Ascending aorta (tissue), 2 donors: ENCODE measurements at regions not wholly inside any gene's neighbourhood (a gene's known extent, or its start where the extent isn't known, plus 50 kb on each side); places are given as distances from the start of the nearest gene placed in this dataset.

Experiments used
- DNase-seq, 2 donors: peaks; one replicate each; pipeline ENCODE4 v3.0.0-alpha.2; 2019; ENCODE audit warnings: low spot score in 2 of 2
- H3K27ac ChIP-seq, 2 donors: fragments of 200-600 bp; sonication (generic); one replicate each; pipeline ENCODE4 v1.5.1; 2016 to 2017; ENCODE audit warnings: mild to moderate bottlenecking in 1 of 2
- H3K27me3 ChIP-seq: fragments of 200-600 bp; sonication (generic); one replicate; pipeline ENCODE4 v1.5.1; 2017
- H3K36me3 ChIP-seq, 2 donors: fragments of 200-600 bp; sonication (generic); one replicate each; pipeline ENCODE4 v1.5.1; 2016
- H3K4me1 ChIP-seq, 2 donors: fragments of 200-600 bp; sonication (generic); one replicate each; pipeline ENCODE4 v1.5.1; 2016 to 2017; ENCODE audit warnings: mild to moderate bottlenecking in 1 of 2
- H3K4me3 ChIP-seq, 2 donors: fragments of 200-600 bp; sonication (generic); one replicate each; pipeline ENCODE4 v1.5.1; 2016 to 2017; ENCODE audit warnings: mild to moderate bottlenecking in 1 of 2
- H3K9me3 ChIP-seq, 2 donors: fragments of 200-600 bp; sonication (generic); one replicate each; pipeline ENCODE4 v1.5.1; 2016
- intact Hi-C: fragments of 100-400 bp; cut with DNase I; formaldehyde crosslinking; loops from one replicate; pipeline ENCODE4 v1.15.1; 2023
- TF ChIP-seq, protein P1 (sequence below), 3 experiments: fragments of 200-600 bp in 2 of 3; fragments of 450-650 bp in 1 of 3; sonication (generic) in 2 of 3; IDR thresholded peaks; one replicate each; pipeline ENCODE4 v1.5.1; 2016 to 2019; ENCODE audit warnings: antibody characterized with exemption in 3 of 3, mild to moderate bottlenecking in 1 of 3, moderate library complexity in 1 of 3

DNA sequence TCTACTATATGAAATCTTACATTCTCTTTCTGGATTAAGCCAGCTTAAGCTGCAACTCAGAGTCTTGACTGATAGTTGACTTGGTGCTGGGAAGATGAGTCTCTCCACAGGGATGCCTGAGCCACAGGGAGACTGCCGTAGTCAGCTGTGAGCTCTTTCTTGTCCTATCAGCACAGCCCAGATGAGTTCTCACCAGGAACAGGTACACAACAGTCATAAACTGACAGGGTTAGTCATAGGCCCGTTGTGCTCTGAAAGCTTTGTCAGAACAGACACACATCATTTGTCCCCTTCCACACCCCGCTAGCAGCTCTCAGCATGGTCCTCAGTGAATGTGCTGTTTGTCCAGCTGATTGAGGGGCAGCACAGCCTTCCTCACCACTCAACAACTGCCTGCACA lies 221.6 kb downstream of the RPS24 start:
- no peak for DNase-seq
- intact Hi-C loops: loop anchor here (5.0 kb wide), 1 partner anchor 38 kb away; no protein-coding TSS in a partner anchor
- peak overlapping the region; percentile 69 to 79 for H3K27ac ChIP-seq
- no peaks in the 10 kb centered on the region for H3K9me3 ChIP-seq
- no peaks in the 10 kb centered on the region for H3K27me3 ChIP-seq
- TF ChIP-seq, protein P1, sequence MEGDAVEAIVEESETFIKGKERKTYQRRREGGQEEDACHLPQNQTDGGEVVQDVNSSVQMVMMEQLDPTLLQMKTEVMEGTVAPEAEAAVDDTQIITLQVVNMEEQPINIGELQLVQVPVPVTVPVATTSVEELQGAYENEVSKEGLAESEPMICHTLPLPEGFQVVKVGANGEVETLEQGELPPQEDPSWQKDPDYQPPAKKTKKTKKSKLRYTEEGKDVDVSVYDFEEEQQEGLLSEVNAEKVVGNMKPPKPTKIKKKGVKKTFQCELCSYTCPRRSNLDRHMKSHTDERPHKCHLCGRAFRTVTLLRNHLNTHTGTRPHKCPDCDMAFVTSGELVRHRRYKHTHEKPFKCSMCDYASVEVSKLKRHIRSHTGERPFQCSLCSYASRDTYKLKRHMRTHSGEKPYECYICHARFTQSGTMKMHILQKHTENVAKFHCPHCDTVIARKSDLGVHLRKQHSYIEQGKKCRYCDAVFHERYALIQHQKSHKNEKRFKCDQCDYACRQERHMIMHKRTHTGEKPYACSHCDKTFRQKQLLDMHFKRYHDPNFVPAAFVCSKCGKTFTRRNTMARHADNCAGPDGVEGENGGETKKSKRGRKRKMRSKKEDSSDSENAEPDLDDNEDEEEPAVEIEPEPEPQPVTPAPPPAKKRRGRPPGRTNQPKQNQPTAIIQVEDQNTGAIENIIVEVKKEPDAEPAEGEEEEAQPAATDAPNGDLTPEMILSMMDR (IDR thresholded peaks at IDR 0.05): no peak
- no peak overlapping the region for H3K4me3 ChIP-seq
- H3K36me3 ChIP-seq: no peaks in the 10 kb centered on the region
- H3K4me1 ChIP-seq: peaks cover 0 to 10% of the 10 kb centered on the region in 2 donors

DNA sequence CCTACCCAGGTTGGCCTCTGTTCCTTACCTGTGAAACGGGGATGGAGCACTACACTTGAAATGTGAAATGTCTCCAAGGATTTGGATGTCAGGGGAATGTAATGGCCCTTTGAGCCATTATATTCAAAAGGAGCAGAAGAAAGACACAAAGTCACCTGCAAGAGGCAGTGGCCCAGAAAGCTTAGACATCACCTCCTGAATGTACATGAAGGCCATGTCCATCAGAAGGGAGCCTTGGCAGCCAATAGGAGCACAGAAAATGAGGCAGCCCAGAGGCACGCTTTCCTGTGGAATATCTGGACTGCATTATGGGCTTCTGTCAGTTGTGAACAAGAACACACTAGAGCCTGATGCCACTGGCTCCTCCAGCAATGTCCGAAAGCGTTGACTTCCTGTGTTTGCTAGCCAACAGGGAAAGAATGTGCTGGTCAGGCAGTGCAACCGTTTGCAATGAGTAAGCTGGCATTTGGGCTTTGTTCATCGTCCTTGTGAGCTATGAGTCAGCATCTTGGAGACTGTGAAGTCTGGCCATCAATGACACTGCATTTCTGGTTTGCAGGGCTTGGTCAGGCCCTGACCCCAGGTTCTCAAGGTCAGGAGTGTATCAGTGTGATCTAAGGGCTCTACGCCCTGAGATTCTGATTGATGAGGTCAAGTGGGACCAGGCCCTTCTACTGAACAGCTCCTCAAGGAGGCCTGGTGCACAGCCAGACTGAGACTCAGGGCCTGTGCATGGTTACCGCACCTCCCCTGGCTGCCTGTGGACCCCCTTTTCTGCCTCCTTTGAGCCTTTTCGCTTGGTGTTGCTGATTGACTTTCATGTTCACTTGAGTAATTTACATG lies 222.4 kb downstream of the RPS24 start:
- TF ChIP-seq, protein P1 (IDR thresholded peaks at IDR 0.05): no peak
- DNase-seq: peak; percentile 64 to 93
- no peak overlapping the region for H3K4me3 ChIP-seq
- H3K4me1 ChIP-seq: peaks cover 0 to 10% of the 10 kb centered on the region in 2 donors
- peak overlapping the region; percentile 69 to 79 for H3K27ac ChIP-seq
- no peaks in the 10 kb centered on the region for H3K27me3 ChIP-seq
- H3K36me3 ChIP-seq: no peaks in the 10 kb centered on the region
- no peaks in the 10 kb centered on the region for H3K9me3 ChIP-seq
- intact Hi-C loops: loop anchor here (1.0 to 5.0 kb wide), 3 partner anchors 39 to 153 kb away; no protein-coding TSS in a partner anchor

DNA sequence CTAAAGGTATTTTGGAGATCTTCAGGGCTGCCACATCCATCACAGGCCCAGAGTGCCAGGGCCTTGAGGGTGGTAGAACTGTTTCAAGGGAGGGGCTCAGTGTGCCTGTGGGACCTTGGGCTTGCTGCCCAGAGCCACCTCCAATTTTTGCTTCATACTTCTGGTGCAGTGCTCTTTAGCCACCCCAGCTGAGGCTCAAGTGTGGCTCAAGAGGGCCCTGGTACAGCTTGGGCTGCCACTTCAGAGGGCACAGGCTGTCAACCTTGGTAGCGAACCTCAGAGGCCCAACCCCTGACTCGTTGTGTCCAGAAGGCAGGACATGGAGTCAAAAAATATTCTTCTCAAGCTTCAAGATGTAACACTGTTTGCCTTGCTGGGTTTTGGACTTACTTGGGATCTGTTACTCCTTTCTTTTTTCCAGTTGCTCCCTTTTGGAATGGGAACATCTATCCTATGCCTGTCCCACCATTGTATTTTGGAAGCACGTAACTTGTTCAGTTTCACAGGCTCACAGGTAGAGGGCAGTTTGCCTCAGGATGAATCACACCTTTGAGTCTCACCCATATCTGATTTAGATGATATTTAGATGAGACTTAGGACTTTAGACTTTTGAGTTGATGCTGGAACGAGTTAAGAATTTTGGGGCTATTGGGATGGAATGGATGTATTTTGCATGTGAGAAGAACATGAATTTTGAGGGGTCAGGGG lies 224.8 kb downstream of the RPS24 start:
- TF ChIP-seq, protein P1 (IDR thresholded peaks at IDR 0.05): no peak
- H3K4me3 ChIP-seq: no peak overlapping the region
- intact Hi-C loops: loop anchor here (5.0 kb wide), 1 partner anchor 41 kb away; no protein-coding TSS in a partner anchor

DNA sequence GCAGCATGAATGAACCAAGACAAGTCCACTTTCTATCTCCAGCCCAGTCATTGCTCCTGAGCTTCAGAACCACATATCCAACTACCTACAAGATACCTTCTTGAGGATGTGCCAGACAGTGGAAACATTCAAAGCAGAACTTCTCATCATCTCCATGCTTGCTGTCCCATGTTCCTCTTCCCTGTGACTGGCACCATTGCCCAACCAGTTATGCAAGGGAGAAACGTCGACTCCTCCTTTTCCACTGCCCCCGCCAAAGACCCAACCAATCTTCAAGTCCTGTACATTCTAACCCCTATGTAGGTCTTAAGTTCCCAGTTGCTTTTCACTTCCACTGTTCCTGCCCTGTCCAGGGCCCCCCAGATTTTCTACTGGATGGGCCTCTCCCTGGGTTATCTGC lies 225.7 kb downstream of the RPS24 start:
- no peak for DNase-seq
- intact Hi-C loops: loop anchor here (5.0 kb wide), 1 partner anchor 42 kb away; no protein-coding TSS in a partner anchor
- H3K9me3 ChIP-seq: no peaks in the 10 kb centered on the region
- H3K27ac ChIP-seq: no peak overlapping the region
- no peaks in the 10 kb centered on the region for H3K36me3 ChIP-seq
- TF ChIP-seq, protein P1 (IDR thresholded peaks at IDR 0.05): no peak
- H3K4me3 ChIP-seq: no peak overlapping the region
- H3K27me3 ChIP-seq: no peaks in the 10 kb centered on the region
- H3K4me1 ChIP-seq: peaks cover 0 to 10% of the 10 kb centered on the region in 2 donors

More for the DNA sequence above, 224.8 kb downstream of the RPS24 start:
- Histone ChIP-seq H3K27me3 (no peaks in the 10 kb centered on the region), H3K27ac (no peak overlapping the region), H3K36me3 (no peaks in the 10 kb centered on the region), H3K9me3 (no peaks in the 10 kb centered on the region), H3K4me1 (peaks cover 0 to 10% of the 10 kb centered on the region in 2 donors)
- DNase-seq: no peak

DNA sequence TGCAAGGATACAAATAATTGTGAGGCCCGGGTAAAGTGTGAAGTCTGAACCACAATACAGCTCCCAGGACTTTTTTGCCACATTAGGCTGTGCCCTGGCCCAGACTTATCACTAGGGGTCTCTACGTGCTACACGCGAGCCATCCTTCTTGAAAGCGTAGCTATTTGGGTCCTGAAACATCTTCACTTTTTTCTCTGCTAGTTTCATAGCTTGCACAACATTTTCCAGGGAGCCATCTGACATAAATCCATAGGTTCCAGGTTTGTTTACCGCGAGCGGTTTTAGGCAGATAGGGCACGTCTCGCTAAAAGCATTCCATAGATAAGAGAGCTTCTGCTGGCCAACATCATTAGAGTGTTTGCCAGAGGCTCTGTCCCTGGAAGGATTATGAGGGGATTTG lies 226.5 kb downstream of the RPS24 start:
- TF ChIP-seq, protein P1 (IDR thresholded peaks at IDR 0.05): no peak
- Histone ChIP-seq H3K27me3 (no peaks in the 10 kb centered on the region), H3K36me3 (no peaks in the 10 kb centered on the region), H3K4me3 (no peak overlapping the region), H3K9me3 (no peaks in the 10 kb centered on the region), H3K4me1 (peaks cover 0 to 10% of the 10 kb centered on the region in 2 donors), H3K27ac (no peak overlapping the region)
- no peak for DNase-seq
- intact Hi-C loops: no loop called here
